Type B pancreatic cell (in vitro differentiated cells): ENCODE measurements at regions not wholly inside any gene's neighbourhood (a gene's known extent, or its start where the extent isn't known, plus 50 kb on each side); places are given as distances from the start of the nearest gene placed in this dataset.
"Not testable (repeated sequence)": the region's sequence is repeated elsewhere in the genome, so short reads cannot be mapped to it uniquely, and the experiment has no call there.

Experiments used
- DNase-seq: peaks from one replicate; pipeline ENCODE4 v3.0.0; 2021; ENCODE audit warnings: mixed read lengths; ENCODE audit not compliant: unreplicated experiment; ENCODE audit errors: extremely low spot score
- H3K27ac Mint-ChIP-seq: 2 replicates; pipeline ENCODE4 v1.8.0; 2021; ENCODE audit warnings: mild to moderate bottlenecking, mixed read lengths
- H3K27me3 Mint-ChIP-seq: 2 replicates; pipeline ENCODE4 v1.8.0; 2021; ENCODE audit warnings: mixed read lengths
- H3K36me3 Mint-ChIP-seq: 2 replicates; pipeline ENCODE4 v1.8.0; 2021; ENCODE audit warnings: mixed read lengths
- H3K4me1 Mint-ChIP-seq: one replicate; pipeline ENCODE4 v1.8.0; 2021; ENCODE audit warnings: mixed read lengths; ENCODE audit not compliant: unreplicated experiment
- H3K4me3 Mint-ChIP-seq: 2 replicates; pipeline ENCODE4 v1.8.0; 2021; ENCODE audit warnings: mild to moderate bottlenecking, mixed read lengths
- H3K9me3 Mint-ChIP-seq: 2 replicates; pipeline ENCODE4 v1.8.0; 2021; ENCODE audit warnings: mixed read lengths
- TF ChIP-seq, protein P1 (sequence below): fragments of 200-600 bp; sonication (generic); conservative IDR thresholded peaks from 2 replicates; pipeline ENCODE4 v1.5.0; 2021; ENCODE audit warnings: antibody characterized with exemption, mild to moderate bottlenecking

DNA sequence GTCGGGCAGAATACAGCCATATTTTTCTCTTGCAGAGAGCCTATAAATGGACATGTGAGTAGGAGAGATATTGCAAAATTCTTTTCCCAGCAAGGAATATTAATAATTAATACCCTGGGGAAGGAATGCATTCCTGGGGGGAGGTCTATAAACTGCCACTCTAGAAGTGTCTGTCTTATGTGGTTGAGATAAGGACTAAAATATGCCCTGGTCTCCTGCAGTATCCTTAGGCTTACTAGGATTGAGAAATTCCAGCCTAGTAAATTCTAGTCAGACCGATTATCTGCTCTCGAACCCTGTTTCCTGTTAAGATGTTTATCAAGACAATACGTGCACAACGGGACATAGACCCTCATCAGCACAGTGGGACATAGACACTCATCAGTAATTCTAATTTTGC, 872.6 kb downstream of the FSTL5 start:
- H3K4me3 Mint-ChIP-seq, result no peak overlapping the region
- no peaks in the 10 kb centered on the region for H3K36me3 Mint-ChIP-seq
- no peaks in the 10 kb centered on the region for H3K9me3 Mint-ChIP-seq
- no peak overlapping the region for H3K27ac Mint-ChIP-seq
- H3K4me1 Mint-ChIP-seq, result no peaks in the 10 kb centered on the region
- TF ChIP-seq, protein P1, sequence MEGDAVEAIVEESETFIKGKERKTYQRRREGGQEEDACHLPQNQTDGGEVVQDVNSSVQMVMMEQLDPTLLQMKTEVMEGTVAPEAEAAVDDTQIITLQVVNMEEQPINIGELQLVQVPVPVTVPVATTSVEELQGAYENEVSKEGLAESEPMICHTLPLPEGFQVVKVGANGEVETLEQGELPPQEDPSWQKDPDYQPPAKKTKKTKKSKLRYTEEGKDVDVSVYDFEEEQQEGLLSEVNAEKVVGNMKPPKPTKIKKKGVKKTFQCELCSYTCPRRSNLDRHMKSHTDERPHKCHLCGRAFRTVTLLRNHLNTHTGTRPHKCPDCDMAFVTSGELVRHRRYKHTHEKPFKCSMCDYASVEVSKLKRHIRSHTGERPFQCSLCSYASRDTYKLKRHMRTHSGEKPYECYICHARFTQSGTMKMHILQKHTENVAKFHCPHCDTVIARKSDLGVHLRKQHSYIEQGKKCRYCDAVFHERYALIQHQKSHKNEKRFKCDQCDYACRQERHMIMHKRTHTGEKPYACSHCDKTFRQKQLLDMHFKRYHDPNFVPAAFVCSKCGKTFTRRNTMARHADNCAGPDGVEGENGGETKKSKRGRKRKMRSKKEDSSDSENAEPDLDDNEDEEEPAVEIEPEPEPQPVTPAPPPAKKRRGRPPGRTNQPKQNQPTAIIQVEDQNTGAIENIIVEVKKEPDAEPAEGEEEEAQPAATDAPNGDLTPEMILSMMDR, result no peak
- no peak for DNase-seq
- no peaks in the 10 kb centered on the region for H3K27me3 Mint-ChIP-seq

DNA sequence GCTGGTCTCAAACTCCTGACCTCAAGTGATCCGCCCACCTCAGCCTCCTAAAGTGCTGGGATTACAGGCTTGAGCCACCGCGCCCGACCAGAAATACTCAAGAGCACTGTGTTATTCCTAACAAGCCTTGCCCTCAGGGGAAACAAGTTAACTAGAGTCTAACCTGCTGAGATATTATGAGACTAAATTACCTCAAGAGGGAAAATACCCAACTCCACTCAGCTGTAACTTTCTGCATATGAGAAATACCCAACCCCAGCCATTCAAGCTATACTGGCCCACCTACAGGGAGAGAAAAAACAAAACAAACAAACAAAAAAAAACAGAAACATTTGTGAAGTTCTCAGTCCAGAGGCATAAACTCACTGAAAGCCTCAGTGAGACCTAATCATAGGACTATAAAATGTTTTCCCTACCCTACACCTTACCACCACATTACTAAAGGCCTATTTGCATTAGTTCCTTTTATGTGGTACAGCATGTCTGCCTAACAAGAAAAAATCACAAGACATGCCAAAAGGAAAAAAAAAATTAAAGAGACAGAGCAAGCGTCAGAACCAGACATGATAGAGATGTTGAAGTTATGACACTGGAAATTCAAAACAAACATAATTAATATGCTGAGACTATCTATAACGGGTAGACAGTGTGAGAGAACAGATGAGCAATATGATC, 876.0 kb downstream of the FSTL5 start:
- TF ChIP-seq, protein P1, result no peak
- Mint-ChIP-seq H3K4me1 (no peaks in the 10 kb centered on the region), H3K36me3 (no peaks in the 10 kb centered on the region), H3K27ac (no peak overlapping the region), H3K4me3 (no peak overlapping the region), H3K27me3 (no peaks in the 10 kb centered on the region), H3K9me3 (no peaks in the 10 kb centered on the region)
- no peak for DNase-seq

DNA sequence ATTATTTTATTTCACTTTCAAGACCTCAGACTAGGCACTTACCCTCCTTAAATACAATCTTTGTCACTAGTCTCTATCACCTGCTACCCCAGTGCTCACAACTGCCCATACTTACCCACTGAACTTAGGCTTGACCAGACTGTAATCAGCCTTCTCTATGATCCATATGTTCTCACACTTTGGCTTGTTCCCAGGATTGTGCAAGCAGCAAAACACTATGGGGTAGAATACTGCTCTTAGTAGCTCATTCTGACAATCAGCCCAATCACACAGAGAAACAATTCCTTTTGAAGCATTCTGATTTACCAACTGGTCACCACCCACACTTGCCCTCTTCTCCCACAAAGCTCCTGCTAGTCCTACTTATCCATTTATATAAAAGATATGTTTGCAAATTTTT, 878.3 kb downstream of the FSTL5 start:
- Mint-ChIP-seq H3K36me3 (no peaks in the 10 kb centered on the region), H3K9me3 (no peaks in the 10 kb centered on the region), H3K4me3 (no peak overlapping the region), H3K27ac (no peak overlapping the region), H3K4me1 (no peaks in the 10 kb centered on the region), H3K27me3 (no peaks in the 10 kb centered on the region)
- no peak for DNase-seq
- TF ChIP-seq, protein P1, result no peak

DNA sequence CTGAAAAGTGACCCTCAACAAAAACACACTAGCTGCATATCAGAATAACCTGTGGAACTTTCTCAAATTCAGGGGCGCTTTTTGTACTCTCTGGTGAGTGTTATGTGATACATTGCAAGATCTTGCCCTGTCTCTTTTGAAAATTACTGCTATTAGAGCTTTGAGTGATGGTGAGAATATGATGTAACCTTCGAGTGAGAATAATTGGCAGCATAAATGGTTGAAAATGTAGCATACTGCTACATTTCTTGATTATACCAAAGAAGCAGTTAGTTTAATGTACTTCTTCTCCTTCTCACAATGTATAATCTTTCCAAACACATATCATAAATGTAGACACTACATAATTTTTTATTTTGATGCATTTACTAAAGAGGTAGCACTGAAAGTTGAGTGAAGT, 882.9 kb downstream of the FSTL5 start:
- H3K9me3 Mint-ChIP-seq, result peaks cover 12% of the 10 kb centered on the region
- DNase-seq, result no peak
- no peak overlapping the region for H3K4me3 Mint-ChIP-seq
- peaks cover 3% of the 10 kb centered on the region for H3K36me3 Mint-ChIP-seq
- TF ChIP-seq, protein P1, result no peak
- no peaks in the 10 kb centered on the region for H3K27me3 Mint-ChIP-seq
- no peak overlapping the region for H3K27ac Mint-ChIP-seq
- H3K4me1 Mint-ChIP-seq, result no peaks in the 10 kb centered on the region

DNA sequence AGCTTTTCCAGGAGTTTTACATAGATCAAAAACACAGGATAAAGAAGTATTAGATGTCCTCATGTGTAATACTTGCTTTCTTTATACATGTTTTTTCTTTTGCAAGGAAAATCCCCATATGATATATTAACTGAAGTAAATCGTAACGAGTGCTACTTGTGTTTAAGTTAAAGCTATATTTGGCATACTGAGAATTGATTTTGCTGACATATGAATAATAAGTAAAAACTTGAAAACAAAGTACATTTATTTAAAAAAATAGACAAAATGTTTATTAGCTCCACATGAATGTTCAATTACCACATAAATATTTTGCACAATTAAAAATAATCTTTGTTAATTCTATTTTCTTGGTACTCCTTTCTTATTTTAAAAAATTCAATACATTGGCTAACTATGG, 884.7 kb downstream of the FSTL5 start:
- H3K4me3 Mint-ChIP-seq, result no peak overlapping the region

DNA sequence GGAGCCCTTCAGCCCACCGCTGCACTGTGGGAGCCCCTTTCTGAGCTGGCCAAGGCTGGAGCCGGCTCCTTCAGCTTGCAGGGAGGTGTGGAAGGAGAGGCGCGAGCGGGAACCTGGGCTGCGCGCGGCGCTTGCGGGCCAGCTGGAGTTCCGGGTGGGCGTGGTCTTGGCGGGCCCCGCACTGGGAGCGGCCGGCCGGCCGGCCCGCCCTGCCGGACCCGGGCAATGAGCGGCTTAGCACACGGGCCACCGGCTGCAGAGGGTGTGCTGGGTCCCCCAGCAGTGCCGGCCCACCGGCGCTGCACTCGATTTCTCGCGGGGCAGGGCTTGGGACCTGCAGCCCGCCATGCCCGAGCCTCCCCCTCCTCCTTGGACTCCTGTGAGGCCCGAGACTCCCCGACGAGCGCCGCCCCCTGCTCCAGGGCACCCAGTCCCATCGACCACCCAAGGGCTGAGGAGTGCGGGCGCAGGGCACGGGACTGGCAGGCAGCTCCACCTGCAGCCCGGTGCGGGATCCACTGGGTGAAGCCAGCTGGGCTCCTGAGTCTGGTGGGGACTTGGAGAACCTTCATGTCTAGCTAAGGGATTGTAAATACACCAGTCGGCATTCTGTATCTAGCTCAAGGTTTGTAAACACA, 886.5 kb downstream of the FSTL5 start:
- not testable (repeated sequence) for H3K4me3 Mint-ChIP-seq, H3K27ac Mint-ChIP-seq, H3K36me3 Mint-ChIP-seq, H3K27me3 Mint-ChIP-seq, H3K4me1 Mint-ChIP-seq, DNase-seq
- peaks cover 18% of the 10 kb centered on the region for H3K9me3 Mint-ChIP-seq

More for the DNA sequence above, 884.7 kb downstream of the FSTL5 start:
- no peak overlapping the region for H3K27ac Mint-ChIP-seq
- DNase-seq, result no peak
- peaks cover 3% of the 10 kb centered on the region for H3K36me3 Mint-ChIP-seq
- peaks cover 18% of the 10 kb centered on the region for H3K9me3 Mint-ChIP-seq
- no peaks in the 10 kb centered on the region for H3K27me3 Mint-ChIP-seq
- TF ChIP-seq, protein P1, result no peak
- H3K4me1 Mint-ChIP-seq, result no peaks in the 10 kb centered on the region
